ENCODE measurements at regions not wholly inside any gene's neighbourhood (a gene's known extent, or its start where the extent isn't known, plus 50 kb on each side); places are given as distances from the start of the nearest gene placed in this dataset.
A peak's percentile ranks its signal among the peaks of the same experiment; 100 is the strongest.

DNA sequence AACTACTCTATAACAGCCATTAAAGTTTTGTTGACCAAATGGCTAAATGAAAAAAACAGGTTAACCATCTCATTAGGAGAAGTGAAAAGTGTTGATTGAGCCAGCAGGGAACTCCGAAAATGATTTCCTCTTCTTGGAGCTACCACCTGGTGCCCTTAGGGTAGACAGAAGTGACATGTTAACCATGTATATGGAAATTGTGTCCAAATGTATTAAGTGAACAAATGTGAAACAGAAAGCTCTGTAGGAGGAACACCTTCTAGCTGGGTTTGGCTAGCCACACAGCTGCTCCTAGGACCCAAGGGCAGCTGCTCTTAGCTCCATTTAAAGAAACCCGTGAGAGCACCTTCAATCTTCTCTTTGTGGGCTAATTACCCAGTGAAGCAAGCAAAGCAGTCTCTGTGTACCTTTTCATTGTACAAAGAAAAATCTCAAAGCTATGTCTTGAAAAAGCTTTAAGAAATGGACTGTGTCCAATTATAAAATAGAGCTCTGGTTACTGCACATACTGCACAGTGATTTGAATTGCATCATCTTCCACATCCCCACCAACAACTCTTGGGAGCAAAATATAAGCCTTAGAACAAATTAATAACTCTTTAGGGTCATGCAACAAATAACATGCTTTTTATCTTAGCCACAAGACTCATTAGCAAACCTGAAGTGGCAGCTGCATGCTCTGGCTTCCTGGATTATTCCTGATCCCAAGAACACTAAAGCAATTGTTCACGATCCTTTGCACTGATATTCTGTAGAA is 59.2 kb upstream of the PARM1 start:
- Histone ChIP-seq H3K27ac (ENCODE audit: low read depth in 1 of 2, low read length in 1 of 2) (no peak overlapping the region), H3K4me1 (ENCODE audit: control insufficient read depth in 5 of 5, insufficient read depth in 5 of 5, low read length in 5 of 5) (peaks cover 0 to 6% (median 0%) of the 10 kb centered on the region in 5 donors), H3K9ac (ENCODE audit: insufficient read depth in 1 of 2, low read length in 2 of 2) (no peak overlapping the region), H3K27me3 (ENCODE audit: control insufficient read depth in 3 of 3, insufficient read depth in 3 of 3, low read length in 2 of 3) (no peaks in the 10 kb centered on the region), H3K36me3 (ENCODE audit: control insufficient read depth in 4 of 4, insufficient read depth in 4 of 4, low read length in 4 of 4) (no peaks in the 10 kb centered on the region), H3K4me3 (no peak overlapping the region), H3K9me3 (ENCODE audit: control insufficient read depth in 4 of 4, insufficient read depth in 3 of 4, low read length in 3 of 4) (no peaks in the 10 kb centered on the region)
- TF ChIP-seq, protein P1, sequence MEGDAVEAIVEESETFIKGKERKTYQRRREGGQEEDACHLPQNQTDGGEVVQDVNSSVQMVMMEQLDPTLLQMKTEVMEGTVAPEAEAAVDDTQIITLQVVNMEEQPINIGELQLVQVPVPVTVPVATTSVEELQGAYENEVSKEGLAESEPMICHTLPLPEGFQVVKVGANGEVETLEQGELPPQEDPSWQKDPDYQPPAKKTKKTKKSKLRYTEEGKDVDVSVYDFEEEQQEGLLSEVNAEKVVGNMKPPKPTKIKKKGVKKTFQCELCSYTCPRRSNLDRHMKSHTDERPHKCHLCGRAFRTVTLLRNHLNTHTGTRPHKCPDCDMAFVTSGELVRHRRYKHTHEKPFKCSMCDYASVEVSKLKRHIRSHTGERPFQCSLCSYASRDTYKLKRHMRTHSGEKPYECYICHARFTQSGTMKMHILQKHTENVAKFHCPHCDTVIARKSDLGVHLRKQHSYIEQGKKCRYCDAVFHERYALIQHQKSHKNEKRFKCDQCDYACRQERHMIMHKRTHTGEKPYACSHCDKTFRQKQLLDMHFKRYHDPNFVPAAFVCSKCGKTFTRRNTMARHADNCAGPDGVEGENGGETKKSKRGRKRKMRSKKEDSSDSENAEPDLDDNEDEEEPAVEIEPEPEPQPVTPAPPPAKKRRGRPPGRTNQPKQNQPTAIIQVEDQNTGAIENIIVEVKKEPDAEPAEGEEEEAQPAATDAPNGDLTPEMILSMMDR (IDR thresholded peaks at IDR 0.05; ENCODE audit: control extremely low read depth, extremely low read depth) = no peak
- 61 to 63% methylated on average over 3 of the region's 3 CpGs for WGBS, 2 donors
- DNase-seq (peak in 2 of 3 donors; percentile 4 to 32), ATAC-seq (ENCODE audit: insufficient read depth, low FRiP score) (no peak)

DNA sequence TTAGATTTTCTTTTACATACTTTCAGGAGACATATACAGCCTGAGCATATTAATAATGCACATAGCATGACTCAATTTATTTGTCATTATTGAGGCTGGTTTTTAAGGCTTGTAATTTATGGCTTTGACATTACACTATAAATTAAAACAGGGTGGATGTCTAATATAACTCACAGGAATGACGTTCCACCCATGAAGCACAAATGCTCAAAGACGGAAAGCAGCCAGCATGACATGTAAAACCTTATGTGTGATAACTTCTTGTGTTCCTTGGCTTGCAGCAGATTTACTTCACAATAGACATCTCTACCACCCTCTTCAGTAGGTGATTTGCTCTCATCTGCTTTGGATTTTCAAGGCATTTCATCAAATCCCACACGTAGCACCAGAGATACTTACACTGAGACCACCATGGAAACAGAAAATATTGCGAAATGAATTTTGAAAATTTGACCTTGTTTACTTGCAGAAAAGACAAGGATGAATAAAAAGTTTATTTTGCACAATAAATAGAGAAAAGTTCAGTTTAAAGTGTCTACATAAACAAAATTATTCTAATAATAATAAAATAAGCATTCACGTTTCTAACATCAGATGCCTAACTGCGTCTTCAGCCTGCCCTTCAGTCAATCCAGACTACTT is 64.7 kb upstream of the BTC start:
- Histone ChIP-seq H3K27me3 (ENCODE audit: control insufficient read depth in 3 of 3, insufficient read depth in 3 of 3, low read length in 2 of 3) (no peaks in the 10 kb centered on the region), H3K9ac (ENCODE audit: insufficient read depth in 1 of 2, low read length in 2 of 2) (no peak overlapping the region), H3K4me3 (no peak overlapping the region), H3K27ac (ENCODE audit: low read depth in 1 of 2, low read length in 1 of 2) (no peak overlapping the region), H3K4me1 (ENCODE audit: control insufficient read depth in 5 of 5, insufficient read depth in 5 of 5, low read length in 5 of 5) (no peaks in the 10 kb centered on the region), H3K36me3 (ENCODE audit: control insufficient read depth in 4 of 4, insufficient read depth in 4 of 4, low read length in 4 of 4) (no peaks in the 10 kb centered on the region), H3K9me3 (ENCODE audit: control insufficient read depth in 4 of 4, insufficient read depth in 3 of 4, low read length in 3 of 4) (peaks cover 0 to 2% (median under 1%) of the 10 kb centered on the region in 4 donors)
- TF ChIP-seq, protein P1 (IDR thresholded peaks at IDR 0.05; ENCODE audit: control extremely low read depth, extremely low read depth) = no peak
- ATAC-seq (ENCODE audit: insufficient read depth, low FRiP score) (no peak), DNase-seq (no peak)
- WGBS, 2 donors = 80 to 82% methylated on average over 6 of the region's 6 CpGs

DNA sequence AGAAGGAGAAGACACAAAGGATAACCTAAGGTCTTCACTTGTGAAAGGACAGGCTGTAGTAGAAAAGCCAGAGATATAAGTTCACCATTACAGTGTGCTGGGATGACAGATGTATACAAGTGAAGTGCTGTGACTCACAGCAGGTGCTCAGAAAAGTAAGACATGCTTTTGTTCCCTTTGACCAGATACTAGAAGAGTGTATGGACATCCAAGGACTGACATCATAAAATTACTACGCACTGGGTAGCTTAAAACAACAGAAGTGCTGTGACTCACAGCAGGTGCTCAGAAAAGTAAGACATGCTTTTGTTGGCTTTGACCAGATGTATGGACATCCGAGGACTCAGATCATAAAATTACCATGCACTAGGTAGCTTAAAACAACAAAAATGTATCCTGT is 61.6 kb upstream of the BTC start:
- Histone ChIP-seq H3K4me3 (no peak overlapping the region), H3K27ac (ENCODE audit: low read depth in 1 of 2, low read length in 1 of 2) (no peak overlapping the region), H3K9me3 (ENCODE audit: control insufficient read depth in 4 of 4, insufficient read depth in 3 of 4, low read length in 3 of 4) (peaks cover 0 to 2% (median 0%) of the 10 kb centered on the region in 4 donors), H3K36me3 (ENCODE audit: control insufficient read depth in 4 of 4, insufficient read depth in 4 of 4, low read length in 4 of 4) (no peaks in the 10 kb centered on the region), H3K27me3 (ENCODE audit: control insufficient read depth in 3 of 3, insufficient read depth in 3 of 3, low read length in 2 of 3) (no peaks in the 10 kb centered on the region), H3K9ac (ENCODE audit: insufficient read depth in 1 of 2, low read length in 2 of 2) (no peak overlapping the region), H3K4me1 (ENCODE audit: control insufficient read depth in 5 of 5, insufficient read depth in 5 of 5, low read length in 5 of 5) (no peaks in the 10 kb centered on the region)
- TF ChIP-seq, protein P1 (IDR thresholded peaks at IDR 0.05; ENCODE audit: control extremely low read depth, extremely low read depth) = no peak
- DNase-seq (no peak), ATAC-seq (ENCODE audit: insufficient read depth, low FRiP score) (no peak)
- WGBS, 2 donors = 87 to 88% methylated on average over 2 of the region's 2 CpGs

Measured in lung (tissue), 11 donors.